PC-3 (cell line): ENCODE measurements at regions not wholly inside any gene's neighbourhood (a gene's known extent, or its start where the extent isn't known, plus 50 kb on each side); places are given as distances from the start of the nearest gene placed in this dataset.

Experiments
- CTCF ChIP-seq: fragments of 300-600 bp; sonication (generic); conservative IDR thresholded peaks from 2 replicates; pipeline ENCODE4 v1.5.1; 2017; ENCODE audit warnings: antibody characterized with exemption, low read depth, mild to moderate bottlenecking, low read length
- EZH2 ChIP-seq: fragments of 300-600 bp; sonication (generic); IDR thresholded peaks from one replicate; pipeline ENCODE4 v1.6.1; 2017; ENCODE audit warnings: antibody characterized with exemption, mild to moderate bottlenecking, low read length; ENCODE audit not compliant: unreplicated experiment
- EZH2phosphoT487 ChIP-seq: fragments of 300-600 bp; sonication (generic); IDR thresholded peaks from 2 replicates; pipeline ENCODE4 v1.6.1; 2018; ENCODE audit warnings: mild to moderate bottlenecking, antibody characterized with exemption, low read length, borderline replicate concordance

- TF ChIP-seq CTCF (no peak), EZH2phosphoT487 (no peak), EZH2 (no peak)
These were observed 403.6 kb upstream of the CDIN1 start for GRCh38 chr15:36175741-36176291.
